IPS-NIHi7 (cell line): ENCODE measurements at regions not wholly inside any gene's neighbourhood (a gene's known extent, or its start where the extent isn't known, plus 50 kb on each side); places are given as distances from the start of the nearest gene placed in this dataset.
"Not testable (repeated sequence)": the region's sequence is repeated elsewhere in the genome, so short reads cannot be mapped to it uniquely, and the experiment has no call there.

ENCODE experiments used
- DNase-seq: peaks from one replicate; pipeline ENCODE4 v3.0.0; 2012; ENCODE audit warnings: mixed read lengths; ENCODE audit errors: extremely low spot score

DNA sequence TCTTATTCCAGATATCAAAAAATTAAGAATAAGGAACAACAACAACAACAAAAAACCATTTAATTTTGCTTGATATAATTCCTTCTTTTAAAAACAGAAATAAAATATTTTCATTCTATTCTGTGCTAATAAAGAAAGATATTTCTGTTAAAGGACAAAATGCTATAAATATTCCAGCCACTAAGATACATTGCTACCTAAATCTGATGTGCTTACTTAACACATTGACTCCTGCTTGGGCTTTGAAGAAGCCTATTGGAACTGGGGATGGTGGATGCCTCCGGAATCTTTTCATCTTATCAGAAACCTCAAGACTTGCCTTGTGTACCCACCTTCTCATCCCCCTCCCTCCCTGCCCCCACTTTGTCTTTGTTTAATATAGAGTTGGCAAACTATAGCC is 320.2 kb downstream of the MEX3B start:
- DNase-seq: no peak

DNA sequence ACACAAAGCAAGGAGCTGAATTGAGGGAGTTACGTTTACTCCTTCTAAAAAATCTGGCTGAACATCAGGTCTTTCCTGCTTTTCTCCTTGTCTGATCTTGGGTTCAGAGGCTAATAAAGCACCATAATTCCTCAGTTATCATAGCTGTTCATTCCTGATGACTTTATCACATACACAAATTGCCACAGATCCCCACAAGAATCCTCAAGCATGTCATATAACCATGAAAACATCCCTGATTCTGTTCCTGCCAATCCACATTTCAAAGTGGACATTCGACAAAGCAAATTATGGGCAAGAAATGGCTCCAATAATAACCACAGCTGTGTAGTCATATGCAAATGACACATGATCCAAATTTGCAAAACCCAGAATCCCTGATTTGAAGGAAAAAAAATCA is 321.3 kb downstream of the MEX3B start:
- DNase-seq: no peak

DNA sequence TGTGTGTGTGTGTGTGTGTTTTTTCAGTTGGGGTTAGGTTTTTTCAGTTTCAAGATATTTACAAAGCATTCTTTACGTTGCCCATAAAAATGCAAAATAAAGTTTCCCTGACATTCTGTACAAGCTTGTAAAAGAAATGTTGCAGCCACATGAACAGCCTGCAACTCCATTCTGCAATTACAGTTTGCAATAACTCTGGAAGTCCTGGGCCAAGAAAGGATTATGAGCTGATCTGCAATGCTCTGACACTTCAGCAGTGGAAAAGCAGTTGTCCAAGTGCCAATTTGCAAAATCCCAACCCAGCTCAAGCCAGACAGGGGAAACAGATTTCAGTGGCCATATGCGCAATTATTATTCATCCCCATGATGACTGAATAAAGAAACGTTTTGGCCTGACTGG is 322.1 kb downstream of the MEX3B start:
- DNase-seq: no peak

DNA sequence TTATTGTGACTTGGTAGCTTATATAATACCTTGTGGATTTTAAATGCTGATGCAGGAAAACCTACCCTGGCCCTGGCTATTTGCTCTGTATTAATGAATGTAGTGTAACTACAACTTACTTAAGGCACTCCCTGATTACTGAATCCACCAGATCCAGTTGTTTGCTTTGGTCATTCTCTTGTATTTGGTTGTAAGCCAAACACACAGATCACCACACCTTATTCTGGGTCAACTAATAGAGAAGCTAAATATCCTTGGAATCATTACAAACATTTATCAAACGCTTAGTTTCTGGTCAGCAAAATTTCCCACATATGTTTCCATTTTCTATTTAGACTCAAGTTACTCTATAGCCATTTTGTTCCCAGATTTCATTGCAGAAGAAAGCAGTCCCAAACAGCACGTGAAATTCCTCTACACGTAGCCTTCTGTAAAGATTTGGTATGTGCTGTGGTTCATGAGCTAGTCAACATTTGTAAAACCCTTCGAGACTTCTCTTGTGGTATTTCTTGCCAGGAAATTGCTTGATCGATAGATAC is 322.6 kb downstream of the MEX3B start:
- DNase-seq: no peak

DNA sequence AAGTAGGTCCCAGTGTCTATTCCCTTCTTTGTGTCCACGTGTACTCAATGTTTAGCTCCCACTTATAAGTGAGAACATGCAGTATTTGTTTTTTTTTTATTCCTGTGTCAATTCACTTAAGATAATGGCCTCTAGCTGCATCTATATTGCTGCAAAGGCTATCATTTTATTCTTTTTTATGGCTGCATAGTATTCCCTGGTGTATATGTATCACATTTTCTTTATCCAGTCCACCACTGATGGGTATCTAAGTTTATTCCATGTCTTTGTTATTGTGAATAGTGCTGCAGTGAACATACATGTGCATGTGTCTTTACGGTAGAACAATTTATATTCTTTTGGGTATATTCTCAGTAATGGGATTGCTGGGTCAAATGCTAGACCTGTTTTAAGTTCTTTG is 329.4 kb downstream of the MEX3B start:
- DNase-seq: not testable (repeated sequence)

DNA sequence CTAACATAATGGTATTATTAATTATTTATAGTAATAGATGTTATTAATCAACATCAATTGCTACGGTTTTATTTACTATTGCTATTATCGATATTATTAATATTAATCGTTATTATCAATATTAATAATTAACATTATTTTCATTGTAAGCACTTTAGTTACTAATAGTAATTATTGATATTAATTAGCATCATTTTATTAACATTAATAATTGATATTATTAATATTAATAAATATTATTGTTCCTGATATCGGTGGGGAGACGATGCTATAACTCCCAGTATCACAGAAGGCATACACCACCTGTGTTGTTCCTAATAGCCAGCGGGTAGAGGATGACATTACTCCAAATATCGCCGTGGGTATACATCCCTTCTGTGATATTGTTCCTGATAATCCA is 335.5 kb downstream of the MEX3B start:
- DNase-seq: no peak

DNA sequence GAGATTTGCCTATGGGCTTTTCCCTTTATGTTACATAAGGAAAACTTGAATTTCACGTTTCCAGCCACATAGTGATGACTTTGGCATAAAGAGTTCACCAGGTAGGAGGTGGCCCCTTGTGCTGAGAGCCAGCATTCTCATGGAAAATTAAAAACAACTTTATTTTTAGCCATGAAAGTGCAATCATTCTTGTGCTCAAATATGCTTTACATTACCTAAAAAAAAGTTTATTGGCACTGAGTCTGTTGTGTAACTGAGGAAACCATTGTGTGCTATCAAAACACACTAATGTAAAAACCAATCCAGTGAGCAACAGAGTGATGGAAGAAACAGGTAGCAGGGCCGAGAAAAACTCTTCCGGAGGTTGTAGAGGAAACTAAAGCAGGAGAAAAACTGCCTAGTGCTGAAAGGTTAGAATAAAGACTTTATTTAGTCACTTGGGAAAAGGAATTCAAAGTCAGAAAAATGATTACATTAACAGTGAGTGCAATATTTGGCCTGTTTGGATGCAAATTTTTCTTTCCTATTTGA is 332.9 kb upstream of the TMC3 start:
- not testable (repeated sequence) for DNase-seq

DNA sequence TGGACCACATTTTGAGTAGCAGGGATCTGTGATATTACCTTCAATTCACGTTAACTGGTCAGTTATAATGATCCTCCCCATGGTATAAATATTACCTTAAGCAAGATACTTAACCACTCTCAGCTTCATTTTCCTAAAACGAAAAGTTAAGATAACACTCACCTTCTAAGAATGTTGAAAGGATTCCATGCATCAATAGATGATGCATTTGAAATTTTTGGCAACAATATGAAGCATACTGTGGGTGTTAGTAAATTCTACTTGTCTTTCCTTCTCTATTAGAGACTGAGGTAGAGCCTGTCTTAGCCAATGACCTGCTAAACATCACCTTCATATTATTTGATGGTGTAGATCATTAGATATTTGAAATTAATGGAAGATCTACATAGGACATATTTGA is 331.7 kb upstream of the TMC3 start:
- not testable (repeated sequence) for DNase-seq

DNA sequence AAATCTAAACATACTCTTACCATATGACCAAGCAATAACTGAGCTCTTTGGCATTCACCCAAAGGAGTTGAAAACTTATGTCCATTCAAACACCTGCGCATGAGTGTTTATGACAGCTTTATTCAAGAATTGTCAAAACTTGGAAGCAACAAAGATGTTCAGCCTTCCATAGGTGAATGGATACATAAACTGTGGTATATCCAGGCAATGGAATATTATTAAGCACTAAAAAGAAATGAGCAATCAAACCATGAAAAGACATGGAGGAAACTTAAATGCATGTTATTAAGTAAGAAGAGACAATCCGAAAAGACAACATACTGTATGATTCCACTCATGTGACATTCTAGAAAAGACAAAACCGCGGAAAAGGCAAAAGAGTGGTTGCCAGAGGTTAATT is 312.0 kb upstream of the TMC3 start:
- DNase-seq: no peak

DNA sequence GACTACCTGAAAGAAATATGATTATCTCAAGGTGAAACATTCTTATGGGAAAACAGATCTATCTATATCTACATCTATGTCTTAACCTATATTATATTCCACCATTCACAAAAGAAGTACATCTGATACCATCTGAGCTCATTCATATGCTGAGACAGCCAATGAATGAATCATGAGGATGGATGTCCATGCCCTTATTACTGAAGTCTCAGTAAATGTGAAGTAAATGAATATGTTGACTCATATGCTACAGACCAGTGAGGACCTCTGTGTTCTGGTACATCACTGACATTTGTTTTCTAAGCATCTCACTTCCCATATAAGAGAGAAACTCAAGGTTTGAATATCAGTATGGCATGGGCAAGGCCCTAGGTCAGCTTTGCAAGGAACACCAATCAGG is 311.2 kb upstream of the TMC3 start:
- DNase-seq: no peak

DNA sequence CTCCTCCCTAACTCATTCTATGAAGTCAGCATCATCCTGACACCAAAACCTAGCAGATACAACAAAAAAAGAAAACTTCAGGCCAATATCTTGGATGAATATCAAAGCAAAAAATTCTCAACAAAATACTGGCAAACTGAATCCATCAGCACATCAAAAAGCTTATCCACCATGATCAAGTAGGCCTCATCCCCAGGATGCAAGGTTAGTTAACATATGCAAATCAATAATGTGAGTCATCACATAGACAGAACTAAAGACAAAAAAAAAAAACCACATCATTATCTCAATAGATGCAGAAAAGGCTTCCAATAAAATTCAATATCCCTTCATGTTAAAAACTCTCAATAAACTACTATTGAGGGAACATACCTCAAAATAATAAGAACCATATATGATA is 306.8 kb upstream of the TMC3 start:
- no peak for DNase-seq

DNA sequence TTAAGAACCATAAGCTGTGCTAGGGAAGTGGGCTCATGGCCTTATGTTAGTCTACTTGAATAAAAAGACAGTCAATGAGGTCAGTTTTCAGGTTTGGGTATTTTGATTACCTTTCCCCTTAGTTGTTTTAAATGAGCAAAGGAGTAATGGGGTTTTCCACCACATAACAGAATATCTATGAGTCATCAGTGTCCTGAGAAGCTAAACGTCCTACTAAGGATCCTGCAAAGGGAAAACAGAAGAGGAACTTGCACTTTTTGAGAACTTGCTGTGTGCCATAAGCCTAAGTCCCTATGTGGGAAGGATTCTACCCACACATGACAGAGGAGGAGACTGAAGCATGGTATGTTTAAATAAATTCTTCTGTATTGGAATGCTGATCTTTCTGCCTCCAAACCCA is 292.8 kb upstream of the TMC3 start:
- no peak for DNase-seq

DNA sequence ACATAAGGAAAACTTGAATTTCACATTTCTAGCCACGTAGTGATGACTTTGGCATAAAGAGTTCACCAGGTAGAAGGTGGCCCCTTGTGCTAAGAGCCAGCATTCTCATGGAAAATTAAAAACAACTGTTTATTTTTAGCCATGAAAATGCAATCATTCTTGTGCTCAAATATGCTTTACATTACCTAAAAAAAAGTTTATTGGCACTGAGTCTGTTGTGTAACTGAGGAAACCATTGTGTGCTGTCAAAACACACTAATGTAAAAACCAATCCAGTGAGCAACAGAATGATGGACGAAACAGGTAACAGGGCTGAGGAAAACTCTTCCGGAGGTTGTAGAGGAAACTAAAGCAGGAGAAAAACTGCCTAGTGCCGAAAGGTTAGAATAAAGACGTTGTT is 287.0 kb upstream of the TMC3 start:
- no peak for DNase-seq

DNA sequence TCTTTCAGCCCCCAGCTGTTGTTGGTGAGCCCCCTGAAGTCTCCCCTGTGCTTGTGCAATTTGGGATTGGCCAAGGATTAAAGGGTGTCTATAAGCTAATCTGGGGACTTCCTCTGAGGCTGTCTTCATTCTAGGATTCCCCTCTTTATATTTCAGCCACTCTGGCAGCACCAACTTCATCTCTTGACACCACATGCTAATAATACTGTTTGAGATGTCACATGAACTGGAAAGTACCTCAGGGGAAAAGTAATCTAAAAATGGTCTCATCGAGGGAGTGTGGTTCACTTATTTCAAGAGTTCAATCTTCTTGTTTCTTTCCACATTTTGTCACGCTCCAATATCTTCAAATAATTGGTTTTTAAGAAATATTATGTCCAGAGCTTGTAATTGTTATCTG is 279.2 kb upstream of the TMC3 start:
- DNase-seq: no peak

DNA sequence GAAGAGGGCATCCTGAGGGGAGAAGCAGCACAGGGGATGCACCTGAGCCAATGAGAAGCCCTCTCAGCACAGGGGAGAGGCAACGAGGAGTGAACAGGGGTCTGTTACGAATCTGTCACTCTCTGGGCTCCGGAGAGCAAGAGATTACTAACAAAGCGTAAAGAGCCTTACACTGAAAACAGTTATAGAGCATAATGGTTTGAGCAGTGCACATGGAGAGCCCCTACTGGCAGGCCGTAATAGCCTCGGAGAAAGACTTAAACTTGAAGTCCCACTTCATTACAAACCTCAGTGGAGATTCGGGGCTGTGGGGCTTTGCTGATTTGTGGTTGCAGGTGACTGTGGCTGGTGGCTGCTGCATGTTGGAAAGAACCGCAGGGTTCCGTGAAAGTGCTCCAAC is 271.5 kb upstream of the TMC3 start:
- no peak for DNase-seq

DNA sequence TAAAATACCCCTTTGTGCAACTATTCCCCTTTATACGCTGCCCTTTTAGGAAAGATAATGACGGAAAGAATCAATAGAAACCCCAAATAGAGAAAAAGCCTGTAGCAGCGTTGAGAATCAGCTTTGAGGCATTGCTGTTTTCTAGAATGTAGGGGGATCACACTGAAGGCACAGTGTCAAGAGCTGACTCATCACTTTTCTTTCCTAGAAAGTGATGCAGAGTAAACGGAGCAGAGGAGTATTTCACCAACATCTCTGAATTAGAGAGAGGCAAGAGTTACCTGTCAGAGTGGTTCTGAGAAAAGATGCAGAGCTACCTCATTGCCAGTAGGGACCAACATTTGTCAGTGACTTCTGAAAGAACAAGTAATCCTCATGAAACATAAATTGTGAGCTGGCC is 269.8 kb upstream of the TMC3 start:
- DNase-seq: no peak

DNA sequence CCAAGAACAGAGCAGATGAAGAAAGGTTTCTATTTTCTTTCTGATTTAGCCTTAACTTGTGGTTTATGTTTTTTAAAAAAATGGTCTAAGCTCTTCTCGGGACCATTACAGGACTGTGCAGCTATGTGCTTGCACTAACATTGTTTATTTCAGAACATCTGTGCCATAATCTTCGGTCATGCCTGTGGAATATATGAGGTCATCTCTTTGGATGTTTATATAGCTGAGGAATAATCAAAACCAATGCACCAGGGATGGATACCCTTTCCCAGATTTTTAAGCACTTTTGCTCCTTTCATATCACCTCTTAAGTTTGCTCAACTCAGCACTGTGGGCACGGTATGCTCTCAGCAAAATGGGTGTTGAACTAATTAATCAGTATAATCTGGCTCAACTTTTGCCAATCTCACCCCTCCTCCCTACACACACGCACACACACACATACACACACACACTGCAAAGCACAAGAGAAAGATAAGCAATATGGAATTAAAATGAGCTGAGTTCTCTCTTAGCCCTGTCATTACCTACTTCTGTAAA is 268.5 kb upstream of the TMC3 start:
- no peak for DNase-seq

DNA sequence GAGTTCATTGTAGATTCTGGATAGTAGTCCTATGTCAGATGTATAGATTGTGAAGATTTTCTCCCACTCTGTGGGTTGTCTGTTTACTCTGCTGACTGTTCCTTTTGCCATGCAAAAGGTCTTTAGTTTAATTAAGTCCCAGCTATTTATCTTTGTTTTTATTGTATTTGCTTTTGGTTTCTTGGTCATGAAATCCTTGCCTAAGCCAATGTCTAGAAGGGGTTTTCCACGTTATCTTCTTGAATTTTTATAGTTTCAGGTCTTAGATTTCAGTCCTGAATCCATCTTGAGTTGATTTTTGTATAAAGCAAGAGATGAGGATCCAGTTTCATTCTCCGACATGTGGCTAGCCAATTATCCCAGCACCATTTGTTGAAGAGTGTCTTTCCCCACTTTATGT is 262.1 kb upstream of the TMC3 start:
- not testable (repeated sequence) for DNase-seq

DNA sequence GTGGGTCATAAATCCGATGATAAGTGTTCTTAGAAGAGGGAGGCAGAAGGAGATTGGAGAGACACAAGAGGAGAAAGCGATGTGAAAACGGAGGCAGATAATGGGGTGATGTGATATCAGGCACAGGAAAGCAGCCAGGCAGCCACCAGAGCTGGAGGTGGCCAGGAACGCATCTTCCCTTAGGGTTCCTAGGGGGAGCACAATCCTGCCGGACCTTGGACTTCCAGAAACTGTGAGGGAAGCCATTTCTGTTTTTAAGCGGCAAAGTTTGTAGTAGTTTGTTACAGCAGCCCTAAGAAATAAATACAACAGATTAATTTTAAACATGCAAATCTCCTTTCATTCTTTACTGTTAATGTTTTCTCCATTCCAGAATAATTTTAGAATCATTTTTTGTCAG is 259.9 kb upstream of the TMC3 start:
- peak; percentile 15 for DNase-seq

DNA sequence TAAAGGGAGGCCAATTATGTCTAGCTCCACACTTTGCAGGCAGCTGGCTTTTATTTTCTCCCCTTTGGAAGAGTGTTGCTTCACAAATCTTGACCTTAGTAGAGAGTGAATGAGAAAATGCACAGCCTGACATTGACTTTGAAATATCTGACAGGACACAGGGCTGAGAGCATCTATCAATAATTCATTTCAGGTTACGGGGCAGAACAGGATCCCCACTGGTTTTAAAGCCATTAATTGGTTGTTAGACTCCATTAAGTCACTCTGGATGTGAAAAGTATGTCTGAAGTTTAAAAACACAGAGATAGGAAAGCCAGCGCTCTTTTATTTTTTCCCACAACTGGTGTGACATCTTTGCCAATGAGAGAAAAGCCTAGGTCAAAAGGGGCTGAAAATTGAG is 251.9 kb upstream of the TMC3 start:
- DNase-seq: no peak

DNA sequence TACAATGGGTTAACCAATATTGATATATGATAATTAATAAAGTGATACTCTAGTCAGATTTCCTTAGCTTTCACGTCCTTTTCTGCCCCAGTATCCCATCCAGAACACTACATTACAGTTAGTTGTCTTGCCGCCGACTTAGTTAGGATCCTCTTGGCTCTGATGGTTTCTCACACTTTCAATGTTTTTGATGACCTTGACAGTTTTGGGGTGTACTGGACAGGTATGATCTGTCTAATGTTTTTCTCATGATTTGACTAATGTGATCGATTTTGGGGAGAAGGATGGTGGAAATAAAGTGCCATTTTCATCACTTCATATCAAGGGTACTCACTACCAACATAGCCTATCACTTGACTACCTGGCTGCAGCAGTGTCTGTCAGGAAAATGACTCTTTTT is 245.0 kb upstream of the TMC3 start:
- DNase-seq: no peak

DNA sequence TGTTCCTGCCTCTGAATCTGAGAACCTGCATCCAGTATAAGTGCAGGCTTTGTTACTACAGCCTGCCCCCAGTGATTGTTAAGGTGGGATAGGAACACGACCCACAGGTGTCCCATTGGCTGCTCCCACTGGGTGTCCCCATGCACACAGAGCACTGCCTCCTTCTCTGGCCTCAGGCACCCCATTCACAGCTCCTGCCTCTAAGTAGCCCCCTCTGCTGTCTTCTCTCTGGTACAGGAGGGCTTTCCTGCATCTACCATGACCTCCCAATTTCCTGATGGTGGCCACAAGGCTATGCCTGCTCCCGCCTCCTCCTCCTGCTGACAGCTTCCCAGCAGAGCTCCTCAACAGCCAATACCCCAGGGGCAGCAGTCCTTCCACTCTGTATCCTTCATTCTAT is 238.6 kb upstream of the TMC3 start:
- DNase-seq: peak; percentile 47

DNA sequence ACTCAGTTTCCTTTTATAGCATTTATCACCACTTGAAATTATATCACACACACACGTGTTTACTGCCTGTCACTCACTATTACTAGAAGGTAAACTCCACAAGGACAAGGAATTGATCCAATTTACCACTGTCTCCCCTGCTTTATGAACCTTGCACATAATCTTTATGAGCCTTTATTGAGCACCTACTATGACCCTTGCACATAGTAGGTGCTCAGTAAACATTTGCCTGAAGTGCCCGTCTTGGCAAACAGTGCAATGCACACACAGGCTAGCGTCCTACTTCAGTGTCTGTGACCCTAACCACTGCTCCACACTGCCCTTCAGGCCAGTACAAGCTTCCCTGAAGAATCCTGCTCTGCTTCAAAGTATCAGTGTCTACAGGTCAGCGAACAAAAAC is 237.7 kb upstream of the TMC3 start:
- DNase-seq: no peak

DNA sequence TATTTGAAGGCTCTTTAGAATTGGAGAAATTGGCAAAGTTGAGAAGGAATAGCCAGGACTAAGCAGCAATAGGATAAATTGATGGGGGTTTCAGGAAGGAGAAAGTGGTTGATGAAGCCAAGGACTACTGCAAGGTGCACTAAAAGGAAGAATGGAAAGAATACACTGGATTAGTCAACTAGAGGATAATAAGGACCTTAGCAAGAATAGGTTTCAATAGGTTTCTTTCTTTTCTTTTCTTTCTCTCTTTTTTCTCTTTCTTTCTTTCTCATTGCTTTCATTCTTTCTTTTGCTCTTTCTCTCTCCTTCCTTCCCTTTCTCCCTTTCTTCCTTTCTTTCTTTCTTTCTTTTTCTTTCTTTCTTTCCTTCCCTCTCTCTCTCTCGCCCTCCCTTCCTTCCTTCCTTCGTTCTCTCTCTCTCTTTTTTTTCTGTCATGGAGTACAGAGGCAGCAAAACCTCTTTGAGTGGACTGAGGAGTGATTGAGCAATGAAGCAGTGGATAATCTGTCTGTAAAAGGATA is 234.4 kb upstream of the TMC3 start:
- DNase-seq: no peak
